Common myeloid progenitor, CD34-positive (primary cell): ENCODE measurements at regions not wholly inside any gene's neighbourhood (a gene's known extent, or its start where the extent isn't known, plus 50 kb on each side); places are given as distances from the start of the nearest gene placed in this dataset.

Experiments
- CTCF ChIA-PET: fragments of 350-600 bp; sonication (Branson Sonifier 250); formaldehyde crosslinking; loops from one replicate; lab custom pipeline; 2021; ENCODE audit warnings: antibody characterized with exemption; lab: Charles Lee
- POLR2A ChIA-PET: fragments of 350-600 bp; sonication (Branson Sonifier 250); formaldehyde crosslinking; loops from one replicate; lab custom pipeline; 2021; ENCODE audit warnings: antibody characterized with exemption; lab: Charles Lee
- DNase-seq, 3 donors: peaks; one replicate each; pipeline versions ENCODE4 v3.0.0 to v3.0.0-alpha.2; 2013
- H3K27ac ChIP-seq, 2 experiments: 1 replicate in 1 of 2; 2 replicates in 1 of 2; pipeline ENCODE4 v1.7.0; 2013; ENCODE audit warnings: inconsistent platforms in 2 of 2, low read length in 2 of 2, mild to moderate bottlenecking in 2 of 2, low read depth in 1 of 2, moderate library complexity in 1 of 2; ENCODE audit not compliant: severe bottlenecking in 2 of 2, insufficient read depth in 1 of 2, poor library complexity in 1 of 2
- H3K27me3 ChIP-seq, 5 experiments: replicated peaks in 2 of 5; 1 replicate in 3 of 5; 2 replicates in 2 of 5; pipeline versions ENCODE4 v1.6.1 to v1.7.0; 2013; ENCODE audit warnings: low read length in 4 of 5, mild to moderate bottlenecking in 2 of 5, moderate library complexity in 2 of 5, inconsistent platforms in 1 of 5; ENCODE audit not compliant: insufficient read depth in 5 of 5, control insufficient read depth in 4 of 5
- H3K36me3 ChIP-seq, 4 experiments: 1 replicate in 2 of 4; 2 replicates in 2 of 4; pipeline versions ENCODE4 v1.6.1 to v1.7.0; 2013; ENCODE audit warnings: low read length in 3 of 4, control low read depth in 1 of 4, mild to moderate bottlenecking in 1 of 4; ENCODE audit not compliant: control insufficient read depth in 4 of 4, insufficient read depth in 4 of 4
- H3K4me1 ChIP-seq, 4 experiments: 1 replicate in 3 of 4; 2 replicates in 1 of 4; pipeline versions ENCODE4 v1.6.1 to v1.7.1; 2013; ENCODE audit warnings: low read length in 3 of 4, mild to moderate bottlenecking in 3 of 4, control low read depth in 1 of 4, inconsistent platforms in 1 of 4, moderate library complexity in 1 of 4; ENCODE audit not compliant: control insufficient read depth in 4 of 4, insufficient read depth in 4 of 4; ENCODE audit errors: control extremely low read depth in 1 of 4
- H3K4me3 ChIP-seq, 7 experiments: 1 replicate in 4 of 7; 2 replicates in 3 of 7; pipeline versions ENCODE4 v1.5.1 to v1.7.0; 2013; ENCODE audit warnings: mild to moderate bottlenecking in 7 of 7, low read length in 6 of 7, moderate library complexity in 6 of 7, inconsistent platforms in 2 of 7, low read depth in 2 of 7, control low read depth in 1 of 7; ENCODE audit not compliant: insufficient read depth in 4 of 7, control insufficient read depth in 1 of 7; ENCODE audit errors: extremely low read depth in 1 of 7
- H3K9me3 ChIP-seq, 5 experiments: 1 replicate in 4 of 5; 2 replicates in 1 of 5; pipeline versions ENCODE4 v1.6.1 to v1.7.1; 2013; ENCODE audit warnings: low read length in 4 of 5, mild to moderate bottlenecking in 2 of 5, inconsistent platforms in 1 of 5, low read depth in 1 of 5, moderate library complexity in 1 of 5; ENCODE audit not compliant: control insufficient read depth in 4 of 5, insufficient read depth in 2 of 5; ENCODE audit errors: control extremely low read depth in 1 of 5
- WGBS: methylation state at CpG from one replicate; pipeline ENCODE4 v1.1.5; 2013; ENCODE audit not compliant: insufficient coverage; 5-methylcytosine and 5-hydroxymethylcytosine counted together

DNA sequence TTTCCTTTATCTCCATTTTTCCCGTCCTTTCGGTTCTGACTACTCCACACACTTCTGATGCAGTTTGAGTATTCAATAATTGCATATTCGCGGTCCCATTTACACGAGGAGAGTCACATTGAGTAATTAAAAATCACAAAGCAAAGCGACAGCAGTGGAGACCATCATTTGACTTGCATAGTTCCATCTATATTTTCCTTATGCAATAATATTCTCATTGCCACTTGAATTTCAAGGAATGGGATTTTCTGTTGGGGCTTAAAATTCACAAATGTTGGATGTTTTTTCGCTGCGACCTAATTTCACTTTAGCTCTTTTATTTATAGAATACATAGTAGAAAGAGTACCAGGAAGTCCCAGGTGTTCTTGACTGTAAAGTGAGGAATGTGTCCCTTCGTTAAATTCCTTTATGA lies 186.8 kb downstream of the ZEB2 start:
- CTCF ChIA-PET: interaction anchor here (1.1 to 1.6 kb wide), 3 partner anchors 9 to 31 kb away, joined by 3 to 4 read pairs (median 3); no protein-coding TSS in a partner anchor
- H3K9me3 ChIP-seq: no peaks in the 10 kb centered on the region
- H3K4me3 ChIP-seq: peak overlapping the region in 6 of 7 experiments; percentile 67 to 94 (median 80)
- DNase-seq: no peak
- no peak overlapping the region for H3K27ac ChIP-seq
- peaks cover 0 to 26% (median 8%) of the 10 kb centered on the region in 4 experiments for H3K4me1 ChIP-seq
- WGBS: 55% methylated on average over 4 of the region's 9 CpGs
- no peaks in the 10 kb centered on the region for H3K27me3 ChIP-seq
- no peaks in the 10 kb centered on the region for H3K36me3 ChIP-seq
- POLR2A ChIA-PET: interaction anchor here (0.7 kb wide), 1 partner anchor 804 kb away, joined by 3 read pairs; no protein-coding TSS in a partner anchor

DNA sequence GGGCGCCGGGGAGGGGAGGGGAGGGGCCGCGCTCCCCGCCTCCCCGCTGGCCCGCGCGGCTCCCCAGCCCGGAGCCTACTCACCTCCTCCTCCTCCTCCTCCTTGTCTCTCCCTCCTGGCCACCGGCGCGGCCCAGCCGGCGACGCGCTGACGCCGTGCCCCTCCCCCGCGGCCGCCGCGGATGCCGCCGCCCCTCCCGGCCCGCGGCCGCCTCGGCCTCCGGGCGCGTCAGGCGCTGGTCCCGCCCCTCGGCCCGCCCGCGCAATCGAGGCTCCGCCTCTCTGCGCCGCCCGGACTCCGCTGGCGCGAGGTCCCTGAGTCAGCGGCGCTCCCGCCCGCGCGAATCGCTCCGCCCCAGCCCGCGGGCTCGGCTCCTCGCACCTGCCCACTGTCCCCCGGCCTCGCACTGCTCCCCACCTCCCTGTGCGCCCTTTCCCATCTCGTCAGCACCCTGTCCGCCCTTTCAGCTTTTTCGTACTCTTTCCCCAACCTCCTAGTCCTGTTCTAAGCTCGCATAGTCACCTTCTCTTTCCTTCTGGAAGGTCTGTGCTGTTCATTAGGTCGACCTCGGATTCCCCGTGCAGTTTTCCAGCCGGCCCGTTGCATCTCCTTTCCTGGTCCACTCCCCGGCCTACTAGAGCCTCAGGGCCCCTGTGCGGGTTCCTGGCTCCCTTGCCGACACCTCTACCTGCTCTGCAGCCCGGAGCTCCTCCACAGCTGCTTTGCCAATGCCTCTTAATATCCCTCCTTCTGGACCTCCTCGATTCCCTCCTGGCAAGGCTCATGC lies 187.4 kb downstream of the ZEB2 start:
- Histone ChIP-seq H3K27ac (peak overlapping the region in 1 of 2 experiments; percentile 86), H3K9me3 (no peaks in the 10 kb centered on the region), H3K4me1 (peaks cover 0 to 26% (median 8%) of the 10 kb centered on the region in 4 experiments), H3K36me3 (peaks cover 0 to 1% (median 0%) of the 10 kb centered on the region in 4 experiments), H3K4me3 (peak overlapping the region; percentile 67 to 96 (median 83)), H3K27me3 (no peaks in the 10 kb centered on the region)
- POLR2A ChIA-PET: interaction anchor here (0.7 kb wide), 1 partner anchor 804 kb away, joined by 3 read pairs; no protein-coding TSS in a partner anchor
- CTCF ChIA-PET: interaction anchor here (1.1 to 1.6 kb wide), 3 partner anchors 10 to 31 kb away, joined by 3 to 4 read pairs (median 3); no protein-coding TSS in a partner anchor
- WGBS: 3% methylated on average over 48 of the region's 77 CpGs
- peak; percentile 86 to 94 (median 92) for DNase-seq

DNA sequence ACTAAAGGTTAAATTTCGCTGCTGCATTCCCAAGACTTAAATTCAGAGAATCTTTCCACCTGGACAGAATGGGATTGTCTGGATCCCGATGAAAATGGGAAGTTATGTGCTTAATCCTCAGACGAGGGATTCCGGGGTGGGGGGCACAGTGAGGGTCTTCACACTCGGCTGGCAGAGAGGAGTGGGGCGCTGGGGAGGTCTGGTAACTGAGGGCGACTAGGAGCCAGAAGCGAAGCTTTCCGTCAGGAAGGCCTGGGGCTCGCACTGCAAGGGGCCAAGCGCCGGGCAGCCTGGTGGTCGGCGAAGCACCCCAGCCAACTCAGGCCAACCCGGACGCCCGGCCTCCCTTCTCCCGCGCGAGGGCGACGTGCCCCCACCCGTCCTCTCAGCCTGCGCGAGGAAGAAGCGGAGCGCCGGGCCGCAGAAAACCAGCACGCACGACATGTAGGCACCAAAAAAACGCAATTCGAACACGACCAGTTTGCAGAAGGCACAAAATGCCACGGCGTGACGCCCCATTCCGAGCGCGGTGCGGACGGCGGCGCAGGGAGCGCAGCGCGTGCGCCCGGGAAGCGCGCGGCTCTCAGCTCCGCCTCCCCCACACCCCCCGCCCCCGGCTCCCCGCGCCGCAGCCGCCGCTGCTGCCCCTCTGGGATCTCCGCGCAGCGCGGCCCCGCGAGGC lies 188.1 kb downstream of the ZEB2 start:
- DNase-seq: peak in 2 of 3 donors; percentile 80 to 90
- CTCF ChIA-PET: interaction anchor here (0.7 to 1.1 kb wide), 5 partner anchors 11 to 52 kb away, joined by 3 to 5 read pairs (median 3); no protein-coding TSS in a partner anchor
- Histone ChIP-seq H3K4me3 (peak overlapping the region; percentile 67 to 96 (median 83)), H3K36me3 (peaks cover 0 to 2% (median 0%) of the 10 kb centered on the region in 4 experiments), H3K27me3 (no peaks in the 10 kb centered on the region), H3K4me1 (peaks cover 0 to 26% (median 8%) of the 10 kb centered on the region in 4 experiments), H3K27ac (peak overlapping the region; percentile 64 to 86), H3K9me3 (no peaks in the 10 kb centered on the region)
- under 1% methylated on average over 41 of the region's 66 CpGs for WGBS
- POLR2A ChIA-PET: interaction anchor here (0.5 kb wide), 1 partner anchor 55 kb away, joined by 4 read pairs; no protein-coding TSS in a partner anchor

DNA sequence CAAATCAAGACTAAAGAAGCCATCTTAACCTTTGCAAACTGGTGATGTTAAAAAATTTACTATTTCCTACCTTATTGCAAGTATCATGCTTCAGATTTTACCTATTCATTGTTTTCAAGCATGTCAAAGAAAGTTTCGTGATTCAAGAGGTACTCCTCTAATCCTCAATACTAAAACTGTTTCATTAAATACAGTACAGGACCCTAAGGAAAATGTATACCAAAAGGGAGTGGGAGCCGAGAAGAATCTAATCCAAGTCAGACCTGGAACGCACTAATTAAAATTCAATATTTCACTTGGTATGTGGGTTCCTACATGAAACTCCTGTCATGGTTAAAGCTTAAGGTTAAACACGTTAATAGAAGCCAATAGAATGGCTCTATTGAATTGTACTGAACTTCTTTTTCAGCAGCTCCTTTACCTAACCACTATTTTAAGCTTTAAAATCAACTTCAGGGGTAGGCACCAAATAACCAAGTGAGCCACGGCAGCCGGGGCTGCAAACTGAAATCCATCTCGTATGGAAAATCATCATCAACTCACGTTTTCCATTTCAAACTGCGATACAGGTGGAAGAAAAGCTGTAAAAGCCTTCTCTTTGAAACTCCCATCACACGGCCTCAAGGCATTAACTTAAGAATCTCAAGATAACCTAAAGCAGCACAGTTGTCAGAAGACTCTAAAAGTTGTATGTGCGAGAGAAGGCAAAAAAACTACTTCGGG lies 188.8 kb downstream of the ZEB2 start:
- WGBS: 0% methylated on average over 6 of the region's 12 CpGs
- H3K27ac ChIP-seq: peak overlapping the region; percentile 64 to 86
- peaks cover 0 to 26% (median 8%) of the 10 kb centered on the region in 4 experiments for H3K4me1 ChIP-seq
- no peaks in the 10 kb centered on the region for H3K27me3 ChIP-seq
- POLR2A ChIA-PET: interaction anchor here (0.5 to 0.8 kb wide), 3 partner anchors 9 to 1326 kb away, joined by 3 to 4 read pairs (median 4); no protein-coding TSS in a partner anchor
- peak overlapping the region in 6 of 7 experiments; percentile 67 to 94 (median 80) for H3K4me3 ChIP-seq
- CTCF ChIA-PET: interaction anchor here (0.7 to 1.4 kb wide), 5 partner anchors 10 to 53 kb away, joined by 3 to 5 read pairs (median 3); no protein-coding TSS in a partner anchor
- H3K9me3 ChIP-seq: no peaks in the 10 kb centered on the region
- peaks cover 0 to 2% (median 0%) of the 10 kb centered on the region in 4 experiments for H3K36me3 ChIP-seq
- peak; percentile 20 to 53 (median 42) for DNase-seq

DNA sequence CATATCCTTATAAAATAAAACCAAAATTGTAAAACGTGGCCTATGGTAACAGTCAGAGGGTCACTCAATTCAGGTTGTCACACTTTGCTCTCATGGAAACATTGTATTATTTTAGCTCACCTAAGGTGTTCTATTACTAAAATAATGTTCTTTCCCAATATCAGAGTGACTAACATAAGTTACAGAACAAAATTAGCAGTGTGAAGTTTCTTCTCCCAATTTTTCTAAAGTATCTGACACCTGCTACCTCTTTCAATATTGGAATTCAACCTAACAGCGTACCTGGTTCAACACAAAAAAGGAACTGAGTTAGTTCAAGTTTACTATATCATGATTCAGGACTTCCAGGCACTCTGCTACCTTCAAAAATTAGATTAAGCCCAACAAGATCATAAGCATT lies 190.4 kb downstream of the ZEB2 start:
- DNase-seq: no peak
- no peaks in the 10 kb centered on the region for H3K9me3 ChIP-seq
- H3K27me3 ChIP-seq: no peaks in the 10 kb centered on the region
- ChIA-PET CTCF (no interaction called here), POLR2A (no interaction called here)
- H3K4me3 ChIP-seq: no peak overlapping the region
- peaks cover 0 to 35% (median 11%) of the 10 kb centered on the region in 4 experiments for H3K4me1 ChIP-seq
- H3K27ac ChIP-seq: no peak overlapping the region
- H3K36me3 ChIP-seq: peaks cover 0 to 2% (median 0%) of the 10 kb centered on the region in 4 experiments
- WGBS: 96% methylated on average over 2 of the region's 2 CpGs

DNA sequence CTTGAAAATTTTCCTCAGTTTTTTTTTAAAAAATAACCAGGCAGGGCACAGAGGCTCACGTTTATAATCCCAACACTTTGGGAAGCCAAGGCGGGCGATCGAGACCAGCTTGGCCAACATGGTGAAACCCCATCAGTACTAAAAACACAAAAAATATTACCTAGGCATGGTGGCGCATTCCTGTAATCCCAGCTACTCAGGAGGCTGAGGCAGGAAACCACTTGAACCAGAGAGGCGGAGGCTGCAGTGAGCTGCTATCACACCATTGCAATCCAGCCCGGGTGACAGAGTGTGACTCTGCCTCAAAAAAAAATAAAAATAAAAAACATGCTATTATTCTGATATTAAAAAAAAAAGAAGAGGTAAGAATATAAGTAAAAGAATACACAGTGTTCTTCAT lies 191.0 kb downstream of the ZEB2 start:
- Histone ChIP-seq H3K27ac (no peak overlapping the region), H3K27me3 (no peaks in the 10 kb centered on the region), H3K36me3 (peaks cover 0 to 2% (median 0%) of the 10 kb centered on the region in 4 experiments), H3K4me3 (peak overlapping the region in 1 of 7 experiments; percentile 20), H3K9me3 (no peaks in the 10 kb centered on the region), H3K4me1 (peaks cover 0 to 36% (median 11%) of the 10 kb centered on the region in 4 experiments)
- WGBS: 84% methylated on average over 2 of the region's 7 CpGs
- ChIA-PET POLR2A (interaction anchor here (0.7 kb wide), 1 partner anchor 37 kb away, joined by 3 read pairs; no protein-coding TSS in a partner anchor), CTCF (no interaction called here)
- DNase-seq: no peak
